ENCODE measurements at regions not wholly inside any gene's neighbourhood (a gene's known extent, or its start where the extent isn't known, plus 50 kb on each side); places are given as distances from the start of the nearest gene placed in this dataset.
"Not testable (repeated sequence)": the region's sequence is repeated elsewhere in the genome, so short reads cannot be mapped to it uniquely, and the experiment has no call there.

DNA sequence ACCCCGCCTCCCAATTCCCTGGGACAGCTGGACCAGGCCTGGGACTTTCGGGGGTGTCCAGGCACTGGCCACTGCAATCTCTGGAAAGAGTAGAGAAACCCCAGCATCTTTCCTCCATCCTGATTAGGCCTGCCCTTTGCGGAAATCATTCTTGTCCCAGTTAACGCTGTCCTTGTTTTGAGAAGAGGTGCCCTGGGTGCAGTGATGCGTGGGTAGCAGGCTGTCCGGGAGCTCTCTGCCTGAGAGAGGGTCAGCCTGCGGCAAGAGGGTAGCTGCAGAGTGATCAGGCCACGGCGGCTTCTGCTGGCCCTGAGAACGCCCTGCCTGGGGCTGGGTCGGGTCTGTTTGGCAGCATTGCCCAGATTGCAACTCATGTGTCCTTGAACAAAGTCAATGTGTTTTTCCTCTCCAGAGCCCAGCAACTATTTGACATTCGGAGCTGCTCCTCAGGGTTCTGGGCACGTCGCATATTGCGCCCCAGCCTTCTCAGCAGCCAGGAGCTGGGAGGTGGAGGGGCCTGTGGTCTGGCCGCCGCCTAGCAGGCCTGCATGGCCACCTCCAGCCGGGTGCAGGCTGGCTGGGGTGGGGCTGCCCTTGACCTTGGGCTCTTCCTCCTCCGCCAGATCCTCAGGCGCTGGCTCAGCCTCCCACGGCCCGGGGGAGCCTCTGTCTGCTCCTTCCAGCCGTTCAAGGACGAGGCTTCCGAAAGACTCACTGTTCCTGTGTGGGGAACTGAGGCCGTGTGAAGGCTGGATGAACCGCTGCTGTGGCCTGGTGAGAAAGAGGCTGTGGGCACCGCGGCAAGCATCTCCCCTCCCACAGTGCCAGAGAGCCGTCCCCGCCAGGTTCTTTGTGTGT is 150.1 kb upstream of the ZNF469 start:
- not testable (repeated sequence) for TF ChIP-seq TOX (CRISPR knock-in tag; IDR thresholded peaks at IDR 0.05; ENCODE audit: borderline replicate concordance); TCF4 (CRISPR knock-in tag; IDR thresholded peaks at IDR 0.05; ENCODE audit: borderline replicate concordance); ISL1 (CRISPR knock-in tag; IDR thresholded peaks at IDR 0.05); OSR1 (CRISPR knock-in tag; IDR thresholded peaks at IDR 0.05); RARB (CRISPR knock-in tag; IDR thresholded peaks at IDR 0.05)
- TF ChIP-seq, protein P1, sequence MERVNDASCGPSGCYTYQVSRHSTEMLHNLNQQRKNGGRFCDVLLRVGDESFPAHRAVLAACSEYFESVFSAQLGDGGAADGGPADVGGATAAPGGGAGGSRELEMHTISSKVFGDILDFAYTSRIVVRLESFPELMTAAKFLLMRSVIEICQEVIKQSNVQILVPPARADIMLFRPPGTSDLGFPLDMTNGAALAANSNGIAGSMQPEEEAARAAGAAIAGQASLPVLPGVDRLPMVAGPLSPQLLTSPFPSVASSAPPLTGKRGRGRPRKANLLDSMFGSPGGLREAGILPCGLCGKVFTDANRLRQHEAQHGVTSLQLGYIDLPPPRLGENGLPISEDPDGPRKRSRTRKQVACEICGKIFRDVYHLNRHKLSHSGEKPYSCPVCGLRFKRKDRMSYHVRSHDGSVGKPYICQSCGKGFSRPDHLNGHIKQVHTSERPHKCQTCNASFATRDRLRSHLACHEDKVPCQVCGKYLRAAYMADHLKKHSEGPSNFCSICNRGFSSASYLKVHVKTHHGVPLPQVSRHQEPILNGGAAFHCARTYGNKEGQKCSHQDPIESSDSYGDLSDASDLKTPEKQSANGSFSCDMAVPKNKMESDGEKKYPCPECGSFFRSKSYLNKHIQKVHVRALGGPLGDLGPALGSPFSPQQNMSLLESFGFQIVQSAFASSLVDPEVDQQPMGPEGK (CRISPR knock-in tag; IDR thresholded peaks at IDR 0.05; ENCODE audit: borderline replicate concordance): not testable (repeated sequence)
- TF ChIP-seq, protein P2, sequence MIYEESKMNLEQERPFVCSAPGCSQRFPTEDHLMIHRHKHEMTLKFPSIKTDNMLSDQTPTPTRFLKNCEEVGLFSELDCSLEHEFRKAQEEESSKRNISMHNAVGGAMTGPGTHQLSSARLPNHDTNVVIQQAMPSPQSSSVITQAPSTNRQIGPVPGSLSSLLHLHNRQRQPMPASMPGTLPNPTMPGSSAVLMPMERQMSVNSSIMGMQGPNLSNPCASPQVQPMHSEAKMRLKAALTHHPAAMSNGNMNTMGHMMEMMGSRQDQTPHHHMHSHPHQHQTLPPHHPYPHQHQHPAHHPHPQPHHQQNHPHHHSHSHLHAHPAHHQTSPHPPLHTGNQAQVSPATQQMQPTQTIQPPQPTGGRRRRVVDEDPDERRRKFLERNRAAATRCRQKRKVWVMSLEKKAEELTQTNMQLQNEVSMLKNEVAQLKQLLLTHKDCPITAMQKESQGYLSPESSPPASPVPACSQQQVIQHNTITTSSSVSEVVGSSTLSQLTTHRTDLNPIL (CRISPR knock-in tag; IDR thresholded peaks at IDR 0.05; ENCODE audit: low read depth): not testable (repeated sequence)
